ENCODE measurements at regions not wholly inside any gene's neighbourhood (a gene's known extent, or its start where the extent isn't known, plus 50 kb on each side); places are given as distances from the start of the nearest gene placed in this dataset.

DNA sequence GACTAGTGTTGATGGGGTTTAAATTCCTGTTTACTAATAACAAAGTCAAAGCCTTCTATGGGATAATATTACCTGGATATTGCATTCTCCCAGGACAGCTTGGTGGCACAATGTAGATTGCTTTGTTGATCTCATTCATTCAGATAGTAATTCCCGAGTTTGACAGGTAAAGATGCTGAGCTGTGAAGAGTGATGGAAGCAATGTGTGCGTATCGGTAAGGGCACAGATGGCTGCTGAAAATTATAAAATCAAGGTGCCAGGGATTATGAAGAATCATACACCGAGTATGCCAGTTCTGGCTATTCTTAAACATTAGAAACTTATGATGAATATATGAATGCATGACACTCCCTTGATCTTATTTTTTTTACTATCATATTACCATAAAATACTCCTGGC is 100.6 kb upstream of the CNTNAP4 start:
- Mint-ChIP-seq H3K4me3 (no peak overlapping the region), H3K27ac (no peak overlapping the region), H3K9me3 (peaks cover 10 to 12% of the 10 kb centered on the region in 2 donors), H3K27me3 (no peaks in the 10 kb centered on the region), H3K4me1 (no peaks in the 10 kb centered on the region), H3K36me3 (no peaks in the 10 kb centered on the region)
- ATAC-seq (replicated peaks) = no peak
- DNase-seq = no peak

GRCh38 chr16:76182041-76182635 is 95.1 kb upstream of the CNTNAP4 start:
- Mint-ChIP-seq H3K27ac (no peak overlapping the region), H3K4me3 (no peak overlapping the region), H3K36me3 (no peaks in the 10 kb centered on the region), H3K9me3 (peaks cover 8 to 14% of the 10 kb centered on the region in 2 donors), H3K27me3 (no peaks in the 10 kb centered on the region), H3K4me1 (no peaks in the 10 kb centered on the region)
- DNase-seq (no peak), ATAC-seq (replicated peaks) (no peak)

- Mint-ChIP-seq H3K36me3 (no peaks in the 10 kb centered on the region), H3K4me3 (no peak overlapping the region), H3K27ac (no peak overlapping the region), H3K4me1 (no peaks in the 10 kb centered on the region), H3K27me3 (no peaks in the 10 kb centered on the region), H3K9me3 (peaks cover 17 to 23% of the 10 kb centered on the region in 2 donors)
- ATAC-seq (replicated peaks) (no peak), DNase-seq (no peak)
Measured at GRCh38 chr16:76183647-76184046, 93.6 kb upstream of the CNTNAP4 start.

DNA sequence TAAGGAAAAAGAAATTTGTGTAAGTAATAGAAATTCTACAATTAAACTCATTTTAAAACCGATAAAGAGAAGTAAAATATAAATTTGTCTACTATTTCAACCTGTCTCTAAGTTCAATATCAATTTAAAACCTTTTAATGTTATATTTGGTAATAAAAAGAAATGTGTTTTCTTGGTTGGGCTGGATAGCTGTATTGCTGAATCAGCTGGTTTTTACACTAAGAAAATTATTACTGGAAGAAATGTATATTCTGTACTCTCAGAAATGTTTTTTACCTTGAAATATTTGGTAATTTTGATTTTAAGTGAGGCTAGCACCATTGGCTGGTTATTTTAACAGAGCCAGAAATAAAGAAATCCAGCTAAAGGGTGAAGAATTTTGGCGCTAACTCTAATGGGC is 87.1 kb upstream of the CNTNAP4 start:
- ATAC-seq (replicated peaks) (no peak), DNase-seq (no peak)
- Mint-ChIP-seq H3K9me3 (peaks cover 19 to 20% of the 10 kb centered on the region in 2 donors), H3K36me3 (no peaks in the 10 kb centered on the region), H3K27ac (no peak overlapping the region), H3K4me1 (no peaks in the 10 kb centered on the region), H3K4me3 (no peak overlapping the region), H3K27me3 (no peaks in the 10 kb centered on the region)

- H3K4me1 Mint-ChIP-seq = no peaks in the 10 kb centered on the region
- no peaks in the 10 kb centered on the region for H3K36me3 Mint-ChIP-seq
- no peak overlapping the region for H3K4me3 Mint-ChIP-seq
- H3K27me3 Mint-ChIP-seq = no peaks in the 10 kb centered on the region
- no peak overlapping the region for H3K27ac Mint-ChIP-seq
- peaks cover 19 to 20% of the 10 kb centered on the region in 2 donors for H3K9me3 Mint-ChIP-seq
- DNase-seq = no peak
- no peak for ATAC-seq (replicated peaks)
Measured at GRCh38 chr16:76190480-76190879, 86.7 kb upstream of the CNTNAP4 start.

GRCh38 chr16:76193906-76194615 is 83.1 kb upstream of the CNTNAP4 start:
- DNase-seq (no peak), ATAC-seq (replicated peaks) (no peak)
- H3K27me3 Mint-ChIP-seq = no peaks in the 10 kb centered on the region
- no peak overlapping the region for H3K4me3 Mint-ChIP-seq
- no peaks in the 10 kb centered on the region for H3K36me3 Mint-ChIP-seq
- H3K9me3 Mint-ChIP-seq = no peaks in the 10 kb centered on the region
- no peak overlapping the region for H3K27ac Mint-ChIP-seq
- no peaks in the 10 kb centered on the region for H3K4me1 Mint-ChIP-seq

GRCh38 chr16:76194616-76195015 is 82.6 kb upstream of the CNTNAP4 start:
- Mint-ChIP-seq H3K27ac (no peak overlapping the region), H3K4me1 (no peaks in the 10 kb centered on the region), H3K27me3 (no peaks in the 10 kb centered on the region), H3K9me3 (no peaks in the 10 kb centered on the region), H3K4me3 (no peak overlapping the region), H3K36me3 (no peaks in the 10 kb centered on the region)
- no peak for ATAC-seq (replicated peaks)
- no peak for DNase-seq

- H3K4me1 Mint-ChIP-seq = no peaks in the 10 kb centered on the region
- no peak for ATAC-seq (replicated peaks)
- H3K27me3 Mint-ChIP-seq = no peaks in the 10 kb centered on the region
Measured at GRCh38 chr16:76195056-76195455, 82.1 kb upstream of the CNTNAP4 start.

DNA sequence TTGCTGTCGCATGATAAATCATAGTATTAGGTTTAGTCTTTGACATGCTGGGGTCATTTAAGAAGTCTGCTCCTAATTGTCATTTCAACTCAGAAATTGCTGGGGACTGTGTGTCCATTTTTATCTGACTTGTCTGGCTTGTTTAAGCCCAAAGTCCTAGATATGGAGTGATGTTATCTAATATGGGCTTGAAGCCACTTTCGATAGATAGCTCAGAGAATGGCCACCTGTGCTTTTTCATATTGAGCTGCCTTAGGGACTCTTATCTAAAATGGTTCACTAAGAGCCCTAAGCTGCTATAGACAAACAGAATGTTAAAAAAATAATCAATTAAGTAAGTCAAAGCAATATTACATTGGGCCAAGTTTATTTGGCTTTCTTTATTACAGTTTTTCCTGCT is 81.6 kb upstream of the CNTNAP4 start:
- DNase-seq = no peak
- Mint-ChIP-seq H3K9me3 (no peaks in the 10 kb centered on the region), H3K27ac (no peak overlapping the region), H3K4me1 (no peaks in the 10 kb centered on the region), H3K4me3 (no peak overlapping the region), H3K27me3 (no peaks in the 10 kb centered on the region), H3K36me3 (no peaks in the 10 kb centered on the region)
- no peak for ATAC-seq (replicated peaks)

More at GRCh38 chr16:76195056-76195455, 82.1 kb upstream of the CNTNAP4 start:
- DNase-seq = no peak
- Mint-ChIP-seq H3K9me3 (no peaks in the 10 kb centered on the region), H3K27ac (no peak overlapping the region), H3K4me3 (no peak overlapping the region), H3K36me3 (no peaks in the 10 kb centered on the region)

DNA sequence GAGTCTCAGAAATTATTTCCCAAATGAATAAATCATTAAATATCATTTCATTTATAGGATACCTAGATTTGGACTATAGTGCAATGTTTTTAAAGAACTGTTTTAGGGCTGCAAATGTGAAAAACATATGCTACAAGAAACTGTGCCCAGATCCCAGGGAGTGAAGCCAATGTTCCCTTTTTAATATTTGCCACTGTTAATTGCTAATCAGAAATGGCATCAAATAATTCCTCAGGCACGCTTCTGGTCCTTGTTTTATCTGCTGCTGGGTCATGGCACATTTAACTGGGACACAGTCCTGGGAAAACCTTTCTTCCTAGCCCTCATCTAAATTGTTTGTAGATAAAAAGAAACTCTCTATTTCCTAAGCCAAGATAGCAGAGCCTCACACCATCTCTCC is 79.3 kb upstream of the CNTNAP4 start:
- no peaks in the 10 kb centered on the region for H3K36me3 Mint-ChIP-seq
- ATAC-seq (replicated peaks) = no peak
- no peak overlapping the region for H3K27ac Mint-ChIP-seq

GRCh38 chr16:76199681-76200220 is 77.5 kb upstream of the CNTNAP4 start:
- no peak overlapping the region for H3K27ac Mint-ChIP-seq
- DNase-seq (no peak), ATAC-seq (replicated peaks) (no peak)
- H3K27me3 Mint-ChIP-seq = no peaks in the 10 kb centered on the region
- H3K9me3 Mint-ChIP-seq = no peaks in the 10 kb centered on the region
- H3K36me3 Mint-ChIP-seq = no peaks in the 10 kb centered on the region
- H3K4me1 Mint-ChIP-seq = no peaks in the 10 kb centered on the region
- no peak overlapping the region for H3K4me3 Mint-ChIP-seq

More for the DNA sequence above, 79.3 kb upstream of the CNTNAP4 start:
- Mint-ChIP-seq H3K27me3 (no peaks in the 10 kb centered on the region), H3K9me3 (no peaks in the 10 kb centered on the region), H3K4me3 (no peak overlapping the region), H3K4me1 (no peaks in the 10 kb centered on the region)
- DNase-seq = no peak

DNA sequence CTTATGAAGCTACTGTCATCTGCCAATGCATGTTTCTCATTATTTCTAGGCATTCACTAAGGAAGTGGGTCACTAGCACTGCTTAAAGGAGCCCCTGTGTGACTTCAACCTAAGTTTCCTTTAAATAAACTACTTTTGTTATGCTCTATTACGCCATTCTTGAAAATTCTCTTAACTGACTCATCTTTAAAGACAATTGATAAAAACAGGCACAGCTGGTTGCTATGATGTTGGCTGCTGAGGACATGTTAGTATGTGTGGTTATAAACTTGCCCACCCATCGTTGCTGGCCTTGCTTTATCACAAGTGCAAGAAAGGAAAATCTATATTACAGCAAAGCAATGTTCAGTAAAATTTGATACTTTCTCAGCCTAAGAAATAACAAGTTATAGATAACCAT is 75.8 kb upstream of the CNTNAP4 start:
- ATAC-seq (replicated peaks) = no peak
- no peak overlapping the region for H3K27ac Mint-ChIP-seq
- no peaks in the 10 kb centered on the region for H3K9me3 Mint-ChIP-seq
- H3K4me1 Mint-ChIP-seq = no peaks in the 10 kb centered on the region
- no peak overlapping the region for H3K4me3 Mint-ChIP-seq
- H3K27me3 Mint-ChIP-seq = no peaks in the 10 kb centered on the region
- no peak for DNase-seq
- no peaks in the 10 kb centered on the region for H3K36me3 Mint-ChIP-seq

DNA sequence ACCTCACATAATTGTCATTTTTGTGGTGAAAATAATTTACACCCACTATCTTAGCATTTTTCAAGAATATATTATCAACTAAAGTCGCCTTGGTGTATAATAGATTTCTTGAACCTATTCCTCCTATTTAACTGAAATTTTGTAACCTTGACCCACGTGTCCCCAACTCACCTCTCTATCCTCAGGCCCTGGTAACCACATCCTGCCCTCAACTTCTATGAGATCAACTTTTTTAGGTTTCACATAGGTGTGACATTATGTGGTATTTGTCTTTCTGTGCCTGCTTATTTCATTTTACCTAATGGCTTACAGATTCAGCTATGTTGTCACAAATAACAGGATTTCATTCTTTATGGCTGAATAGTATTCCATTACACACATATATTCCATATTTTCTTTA is 73.0 kb upstream of the CNTNAP4 start:
- H3K27ac Mint-ChIP-seq = no peak overlapping the region
- no peak overlapping the region for H3K4me3 Mint-ChIP-seq
- no peaks in the 10 kb centered on the region for H3K36me3 Mint-ChIP-seq

DNA sequence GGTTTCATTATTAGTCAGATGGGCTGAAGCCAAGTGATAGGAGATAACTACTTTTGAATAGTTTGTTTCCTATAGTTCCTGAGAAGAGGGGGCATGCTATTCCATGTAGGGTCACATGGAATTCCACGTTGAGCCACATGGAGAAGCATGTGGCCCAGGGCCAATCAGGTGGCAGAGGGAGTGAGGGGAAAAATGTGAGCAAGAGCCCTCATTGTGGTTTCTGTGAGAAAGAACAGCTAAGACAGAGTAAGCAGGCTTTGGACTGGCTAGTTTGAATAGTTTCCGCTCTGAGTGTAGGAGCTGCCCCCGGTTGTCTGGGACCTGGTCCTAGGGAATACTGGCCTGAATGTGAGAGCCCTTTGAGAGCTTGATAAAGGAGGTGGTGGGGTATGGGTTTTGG is 69.9 kb upstream of the CNTNAP4 start:
- Mint-ChIP-seq H3K9me3 (peaks cover 4% of the 10 kb centered on the region in 2 donors), H3K27me3 (no peaks in the 10 kb centered on the region), H3K4me3 (no peak overlapping the region), H3K27ac (no peak overlapping the region), H3K36me3 (no peaks in the 10 kb centered on the region), H3K4me1 (no peaks in the 10 kb centered on the region)
- ATAC-seq (replicated peaks) (no peak), DNase-seq (no peak)

More for the DNA sequence above, 73.0 kb upstream of the CNTNAP4 start:
- DNase-seq (no peak), ATAC-seq (replicated peaks) (no peak)
- Mint-ChIP-seq H3K27me3 (no peaks in the 10 kb centered on the region), H3K4me1 (no peaks in the 10 kb centered on the region), H3K9me3 (no peaks in the 10 kb centered on the region)

GRCh38 chr16:76210157-76210556 is 67.0 kb upstream of the CNTNAP4 start:
- DNase-seq (no peak), ATAC-seq (replicated peaks) (no peak)
- no peaks in the 10 kb centered on the region for H3K27me3 Mint-ChIP-seq
- H3K27ac Mint-ChIP-seq = no peak overlapping the region
- H3K36me3 Mint-ChIP-seq = no peaks in the 10 kb centered on the region
- H3K9me3 Mint-ChIP-seq = peaks cover 11 to 13% of the 10 kb centered on the region in 2 donors
- H3K4me3 Mint-ChIP-seq = no peak overlapping the region
- no peaks in the 10 kb centered on the region for H3K4me1 Mint-ChIP-seq

Data from stimulated activated naive B cell treated with anti-CD40 and anti-IgM and Interleukin-4, amounts not matched to agents 10 μg/mL and 1 μg/mL and 100 μg/mL, for 72 hours (primary cell).